HL-60 (cell line): ENCODE measurements at regions not wholly inside any gene's neighbourhood (a gene's known extent, or its start where the extent isn't known, plus 50 kb on each side); places are given as distances from the start of the nearest gene placed in this dataset.

Source experiments
- CTCF ChIP-seq: IDR thresholded peaks from one replicate; pipeline ENCODE4 v1.5.1; 2011; ENCODE audit warnings: low read length, control low read depth, inconsistent platforms; ENCODE audit not compliant: insufficient read depth
- GABPA ChIP-seq: IDR thresholded peaks from 2 replicates; pipeline ENCODE4 v1.6.1; 2012; ENCODE audit warnings: low read depth
- POLR2AphosphoS5 ChIP-seq: IDR thresholded peaks from 2 replicates; pipeline ENCODE4 v1.6.1; 2012; ENCODE audit warnings: low read depth
- TF ChIP-seq, protein P1 (sequence below): IDR thresholded peaks from 2 replicates; pipeline ENCODE4 v1.6.1; 2012; ENCODE audit warnings: low read depth; ENCODE audit not compliant: insufficient replicate concordance

- no peak for TF ChIP-seq POLR2AphosphoS5
- TF ChIP-seq CTCF, result no peak
- TF ChIP-seq, protein P1, sequence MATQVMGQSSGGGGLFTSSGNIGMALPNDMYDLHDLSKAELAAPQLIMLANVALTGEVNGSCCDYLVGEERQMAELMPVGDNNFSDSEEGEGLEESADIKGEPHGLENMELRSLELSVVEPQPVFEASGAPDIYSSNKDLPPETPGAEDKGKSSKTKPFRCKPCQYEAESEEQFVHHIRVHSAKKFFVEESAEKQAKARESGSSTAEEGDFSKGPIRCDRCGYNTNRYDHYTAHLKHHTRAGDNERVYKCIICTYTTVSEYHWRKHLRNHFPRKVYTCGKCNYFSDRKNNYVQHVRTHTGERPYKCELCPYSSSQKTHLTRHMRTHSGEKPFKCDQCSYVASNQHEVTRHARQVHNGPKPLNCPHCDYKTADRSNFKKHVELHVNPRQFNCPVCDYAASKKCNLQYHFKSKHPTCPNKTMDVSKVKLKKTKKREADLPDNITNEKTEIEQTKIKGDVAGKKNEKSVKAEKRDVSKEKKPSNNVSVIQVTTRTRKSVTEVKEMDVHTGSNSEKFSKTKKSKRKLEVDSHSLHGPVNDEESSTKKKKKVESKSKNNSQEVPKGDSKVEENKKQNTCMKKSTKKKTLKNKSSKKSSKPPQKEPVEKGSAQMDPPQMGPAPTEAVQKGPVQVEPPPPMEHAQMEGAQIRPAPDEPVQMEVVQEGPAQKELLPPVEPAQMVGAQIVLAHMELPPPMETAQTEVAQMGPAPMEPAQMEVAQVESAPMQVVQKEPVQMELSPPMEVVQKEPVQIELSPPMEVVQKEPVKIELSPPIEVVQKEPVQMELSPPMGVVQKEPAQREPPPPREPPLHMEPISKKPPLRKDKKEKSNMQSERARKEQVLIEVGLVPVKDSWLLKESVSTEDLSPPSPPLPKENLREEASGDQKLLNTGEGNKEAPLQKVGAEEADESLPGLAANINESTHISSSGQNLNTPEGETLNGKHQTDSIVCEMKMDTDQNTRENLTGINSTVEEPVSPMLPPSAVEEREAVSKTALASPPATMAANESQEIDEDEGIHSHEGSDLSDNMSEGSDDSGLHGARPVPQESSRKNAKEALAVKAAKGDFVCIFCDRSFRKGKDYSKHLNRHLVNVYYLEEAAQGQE, result no peak
- no peak for TF ChIP-seq GABPA
Measured at GRCh38 chr14:103255555-103255954, 78.5 kb upstream of the EIF5 start.
